GM18499 (cell line): ENCODE measurements at regions not wholly inside any gene's neighbourhood (a gene's known extent, or its start where the extent isn't known, plus 50 kb on each side); places are given as distances from the start of the nearest gene placed in this dataset.
A peak's percentile ranks its signal among the peaks of the same experiment; 100 is the strongest.
"Not testable (repeated sequence)": the region's sequence is repeated elsewhere in the genome, so short reads cannot be mapped to it uniquely, and the experiment has no call there.

Source experiments
- ATAC-seq: cut with Tn5 transposase; IDR thresholded peaks from one replicate; pipeline ENCODE4 v1.9.1; 2021; ENCODE audit warnings: moderate number of reproducible peaks; ENCODE audit not compliant: insufficient read depth, unreplicated experiment

DNA sequence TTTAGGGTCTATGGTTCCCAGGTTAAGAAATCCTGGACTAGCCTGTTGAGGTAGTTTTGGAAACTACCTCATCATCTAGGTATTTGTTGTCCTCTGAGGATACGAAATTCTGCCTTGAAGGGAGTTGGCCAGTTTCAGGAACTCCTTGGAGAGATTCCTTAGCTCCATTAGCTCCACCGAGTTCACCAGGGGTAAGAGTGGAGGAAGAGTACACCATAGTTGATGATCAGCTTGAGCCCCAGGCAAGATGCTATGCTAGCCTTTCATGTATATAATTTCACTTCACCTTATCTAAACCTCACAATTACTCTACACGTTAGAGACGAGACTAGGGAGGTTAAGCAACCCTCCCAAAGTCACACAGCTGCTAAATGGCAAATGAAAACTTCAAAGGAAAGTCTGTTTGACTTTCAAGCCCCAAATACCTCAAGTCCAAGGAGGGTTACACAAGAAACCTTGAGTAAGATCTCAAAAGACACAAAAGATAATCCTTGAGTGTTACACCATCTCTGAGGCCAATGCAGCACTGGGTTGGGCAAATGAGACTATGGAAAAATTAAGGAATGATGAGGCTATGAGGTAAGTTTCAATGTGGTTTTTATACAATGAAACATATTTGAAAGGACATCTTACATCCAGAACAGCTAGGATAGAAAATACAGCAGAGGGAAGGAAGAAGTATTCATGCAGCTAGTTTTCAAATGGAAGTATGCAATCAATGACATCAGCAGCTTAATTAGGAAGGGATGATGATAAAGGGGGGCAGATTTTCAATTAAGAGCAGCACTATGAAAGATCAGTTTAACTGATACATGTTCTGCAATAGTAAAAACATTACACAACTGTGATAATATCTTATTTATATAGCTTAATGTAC lies 97.2 kb upstream of the KRAS start:
- no peak for ATAC-seq

DNA sequence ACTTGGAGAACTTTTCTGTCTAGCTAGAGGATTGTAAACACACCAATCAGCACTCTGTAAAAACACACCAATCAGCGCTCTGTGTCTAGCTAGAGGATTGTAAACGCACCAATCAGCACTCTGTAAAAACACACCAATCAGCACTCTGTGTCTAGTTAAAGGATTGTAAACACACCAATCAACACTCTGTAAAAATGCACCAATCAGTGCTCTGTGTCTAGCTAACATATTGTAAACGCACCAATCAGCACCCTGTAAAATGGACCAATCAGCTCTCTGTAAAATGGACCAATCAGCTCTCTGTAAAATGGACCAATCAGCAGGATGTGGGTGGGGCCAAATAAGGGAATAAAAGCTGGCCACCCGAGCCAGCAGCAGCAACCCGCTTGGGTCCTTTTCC lies 91.1 kb upstream of the KRAS start:
- ATAC-seq = not testable (repeated sequence)

DNA sequence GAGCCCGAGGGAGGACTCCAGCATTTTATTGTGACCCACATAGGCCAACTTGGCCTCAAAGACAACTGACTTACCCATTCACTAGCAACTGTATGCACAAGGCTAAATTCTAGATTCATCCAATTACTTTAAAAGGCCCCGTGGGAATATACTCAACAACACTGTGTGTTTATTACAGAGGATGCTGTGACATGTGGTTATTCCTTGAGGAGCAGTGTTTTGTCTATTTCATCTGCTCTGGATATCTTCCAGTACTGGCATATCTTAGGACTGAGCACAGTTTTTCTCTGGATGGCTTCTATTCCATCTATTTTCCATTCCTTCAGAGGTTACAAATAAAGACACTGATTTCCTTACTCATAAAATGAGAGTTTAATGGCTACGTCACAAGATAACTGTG lies 87.2 kb upstream of the KRAS start:
- no peak for ATAC-seq

DNA sequence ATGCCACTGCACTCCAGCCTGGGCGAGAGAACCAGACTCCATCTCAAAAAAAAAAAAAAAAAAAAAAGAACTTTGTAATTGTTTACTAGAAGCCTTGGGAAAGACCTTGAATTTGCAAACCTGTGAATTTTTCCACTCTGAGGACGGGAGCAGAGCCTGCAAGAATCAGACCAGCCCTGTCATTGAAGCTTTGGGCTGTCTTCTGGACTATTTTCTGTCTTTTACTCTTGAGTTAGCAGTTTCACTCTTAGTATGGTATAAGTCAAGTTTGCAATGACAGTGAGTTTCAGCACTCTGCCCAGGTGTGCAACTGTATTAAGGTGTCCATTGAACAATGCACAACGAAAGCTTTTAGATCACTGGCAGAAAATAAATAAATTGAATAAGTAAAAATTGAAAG lies 81.4 kb upstream of the KRAS start:
- peak; percentile 80 for ATAC-seq

DNA sequence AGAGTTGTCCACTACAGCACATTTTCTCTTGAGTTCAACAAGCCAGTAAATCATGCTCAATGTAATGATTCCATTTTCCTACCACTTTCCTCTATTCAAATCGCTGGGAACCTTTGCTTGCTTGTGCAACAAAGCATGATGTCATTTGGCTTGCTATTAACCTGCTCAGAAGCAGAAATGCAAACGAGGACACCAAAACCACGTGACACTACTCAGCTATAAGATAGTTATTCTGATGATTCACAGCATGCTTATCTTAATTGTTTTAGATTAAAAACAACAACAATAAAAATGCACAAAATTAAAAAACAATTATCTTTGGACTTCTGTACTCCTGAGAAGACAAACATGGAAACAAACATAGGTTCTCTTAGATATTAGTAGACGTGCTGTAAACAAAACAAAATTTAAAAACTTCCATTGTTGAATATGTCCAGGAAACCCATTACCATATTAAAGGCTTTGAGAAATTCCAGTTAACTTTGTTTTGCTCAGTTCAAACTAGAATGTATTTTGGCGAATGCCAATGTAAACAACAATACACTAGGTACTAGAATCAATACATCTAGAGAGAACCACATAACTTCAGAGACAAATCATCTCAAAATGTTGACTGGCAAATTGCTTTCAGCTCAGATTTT lies 77.5 kb upstream of the KRAS start:
- no peak for ATAC-seq

DNA sequence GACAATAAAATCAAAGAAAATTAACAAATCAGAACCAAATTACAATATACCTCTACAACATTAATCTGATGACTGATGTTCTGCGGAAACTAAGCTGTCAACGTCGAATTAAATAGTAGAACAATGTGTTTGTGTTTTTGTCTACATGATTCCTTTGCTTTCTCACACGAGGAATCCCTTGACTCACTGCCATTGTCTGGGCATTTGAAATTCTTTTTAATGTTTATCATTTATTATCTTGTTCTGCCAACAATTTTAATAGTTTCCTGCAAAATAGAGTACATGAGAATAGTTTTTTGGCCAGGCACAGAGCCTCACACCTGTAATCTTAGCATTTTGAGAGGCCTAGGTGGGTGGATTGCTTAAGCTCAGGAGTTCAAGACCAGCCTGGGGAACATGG lies 76.6 kb upstream of the KRAS start:
- no peak for ATAC-seq

DNA sequence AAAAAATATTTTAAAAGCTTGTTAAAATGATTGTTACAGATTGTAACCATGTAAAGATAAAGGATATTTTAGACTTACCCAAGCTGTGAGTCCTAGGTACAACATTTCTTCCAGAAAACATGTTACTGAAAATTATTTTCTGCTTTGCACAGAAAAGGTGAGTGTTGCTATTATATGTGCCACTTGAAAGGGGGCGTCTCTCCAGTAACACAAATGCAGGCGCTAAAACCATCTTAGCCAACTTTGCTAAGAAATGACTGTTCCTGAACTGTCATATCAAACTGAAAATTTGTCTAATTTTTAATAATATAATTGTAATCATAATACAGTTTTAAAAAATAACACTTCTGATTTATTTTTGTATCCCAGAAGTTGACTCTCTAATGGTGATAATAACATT lies 75.6 kb upstream of the KRAS start:
- no peak for ATAC-seq

DNA sequence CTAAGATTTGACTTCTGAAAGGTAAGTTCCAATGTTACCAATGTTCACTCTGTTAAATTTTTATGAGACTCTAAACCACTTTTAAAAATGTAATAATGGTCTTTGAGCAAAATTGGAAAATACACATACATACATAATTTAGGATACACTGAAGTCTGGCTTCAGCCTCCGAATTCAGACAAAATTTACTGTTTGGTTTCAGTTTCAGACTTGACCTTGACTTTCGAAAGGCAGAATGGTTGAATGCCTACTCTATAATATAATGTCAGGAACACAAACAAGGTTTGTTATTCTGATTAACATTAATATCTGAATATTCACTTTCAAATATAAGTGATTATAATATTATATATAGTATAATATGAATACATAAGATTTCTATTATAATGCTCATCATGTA lies 74.1 kb upstream of the KRAS start:
- no peak for ATAC-seq

DNA sequence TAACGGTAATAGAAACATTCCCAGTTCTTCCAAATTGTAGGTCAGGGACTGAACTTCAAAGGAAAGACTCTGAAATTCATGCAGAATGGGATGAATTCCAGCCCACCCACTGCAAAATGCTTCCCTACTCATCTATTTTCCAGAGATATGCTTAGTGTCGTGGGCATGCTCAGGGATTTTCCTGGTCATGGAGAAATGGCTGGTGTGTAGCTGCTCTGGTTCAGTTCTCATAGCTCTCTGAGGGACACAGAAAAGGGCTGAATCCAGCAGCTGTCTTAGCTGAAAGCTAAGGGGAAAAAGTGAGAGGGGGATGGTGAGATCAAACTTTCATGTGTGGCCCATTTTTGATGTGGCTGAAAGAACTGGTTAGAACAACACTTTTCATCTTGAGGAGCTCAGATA lies 72.9 kb upstream of the KRAS start:
- ATAC-seq = no peak

DNA sequence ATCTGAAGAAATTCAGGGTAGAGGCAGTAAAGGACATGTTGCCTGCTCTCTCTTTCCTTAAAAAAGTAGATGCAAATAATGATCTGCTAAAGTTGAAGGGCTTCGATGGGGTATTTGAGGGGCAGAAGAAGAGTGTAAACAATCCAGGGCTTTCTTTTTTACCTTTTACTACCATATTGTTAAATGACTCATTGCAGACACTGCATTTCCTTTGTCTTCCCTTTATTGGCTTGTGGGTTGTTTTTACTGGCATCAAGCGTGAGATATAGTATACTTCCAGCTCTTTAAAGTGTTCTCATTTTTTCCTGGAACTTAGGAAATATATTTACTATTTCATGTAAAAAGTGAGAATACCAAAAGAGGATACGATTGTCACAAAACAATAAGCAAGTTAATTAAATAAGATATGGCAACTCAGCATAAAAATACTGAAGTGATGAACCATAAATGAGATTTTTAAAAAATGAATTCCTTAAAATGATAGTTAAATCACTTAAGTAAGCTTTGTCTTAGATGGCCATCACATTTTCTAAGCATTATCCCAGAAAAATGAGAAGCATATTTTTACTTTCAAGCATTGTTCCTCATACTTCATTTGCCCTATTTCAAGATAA lies 72.3 kb upstream of the KRAS start:
- ATAC-seq = no peak

DNA sequence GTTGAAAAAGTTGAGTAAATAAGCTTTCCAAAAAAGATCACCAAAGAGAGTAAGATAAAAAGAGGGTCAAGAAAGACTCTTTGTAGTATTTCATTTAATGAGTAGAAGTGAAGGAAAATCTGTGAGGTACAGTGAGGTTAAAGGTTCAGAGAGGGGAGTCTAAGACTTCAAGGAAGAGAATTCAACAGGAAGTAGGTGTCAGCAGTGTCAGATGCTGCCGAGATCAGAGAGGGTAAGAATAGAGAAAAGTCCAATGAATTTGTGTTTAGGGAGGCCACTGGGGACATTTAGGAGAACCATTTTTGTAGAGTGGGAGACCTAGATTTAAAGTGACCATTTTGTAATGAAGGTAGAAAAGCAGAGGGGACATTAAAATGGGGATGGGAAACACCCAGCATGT lies 71.6 kb upstream of the KRAS start:
- no peak for ATAC-seq

DNA sequence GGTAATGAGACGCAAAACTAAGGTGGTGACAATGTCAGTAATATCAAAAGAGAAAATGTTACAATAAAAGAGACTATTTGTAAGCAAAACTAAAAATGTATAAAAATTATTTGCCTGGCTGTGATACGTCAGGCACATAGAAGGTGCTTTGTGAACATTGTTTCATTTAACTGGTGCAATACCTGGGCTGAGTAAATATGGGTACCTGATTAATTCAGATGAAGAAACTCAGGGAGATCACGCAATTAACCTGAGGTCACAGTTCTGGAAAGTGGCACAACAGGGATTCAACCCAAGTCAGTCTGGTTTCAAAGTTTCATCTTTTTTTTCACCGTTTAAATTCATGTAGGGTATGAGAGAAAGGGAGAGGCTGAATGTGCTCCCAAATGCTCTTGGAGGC lies 71.0 kb upstream of the KRAS start:
- ATAC-seq = no peak

DNA sequence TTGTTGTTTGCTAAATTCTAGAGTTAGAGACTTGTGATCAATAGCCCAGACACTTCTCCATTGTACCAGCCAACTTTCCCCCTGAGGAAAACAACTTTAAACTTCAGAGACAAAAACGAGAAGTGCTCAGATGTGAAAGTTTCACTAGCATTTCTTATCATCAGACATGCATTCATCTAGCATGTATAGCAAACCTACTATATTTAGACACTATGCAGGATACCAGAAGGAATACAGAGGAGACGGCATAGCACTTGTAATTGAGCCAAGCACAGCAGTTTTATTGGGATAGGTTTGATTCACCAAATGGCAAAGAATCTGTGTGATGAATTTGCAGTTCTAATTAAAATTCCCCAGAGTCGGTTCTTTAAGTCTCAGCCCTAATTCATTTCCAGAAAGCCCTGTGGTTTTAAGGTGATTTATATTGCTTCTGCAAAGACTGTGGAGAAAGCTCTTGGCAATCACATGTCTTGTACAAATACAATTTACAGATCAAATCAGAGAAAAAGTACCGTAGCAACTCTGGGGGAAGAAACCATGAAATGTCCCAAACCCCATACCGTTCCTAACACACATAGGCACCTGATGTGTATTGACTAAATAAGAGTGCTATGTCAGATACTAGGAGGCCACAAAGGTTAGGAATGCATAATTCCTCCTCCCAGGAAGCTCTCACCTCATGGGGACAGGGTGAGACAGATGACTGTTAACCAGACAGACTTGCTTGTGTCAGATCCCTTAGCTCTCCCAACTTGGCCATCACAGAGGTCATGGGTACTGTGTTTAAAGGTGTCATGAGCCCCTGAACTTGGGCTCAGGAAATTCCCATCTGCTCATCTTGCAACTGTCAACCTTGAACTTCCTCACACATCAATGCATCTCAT lies 69.6 kb upstream of the KRAS start:
- peak; percentile 68 for ATAC-seq

DNA sequence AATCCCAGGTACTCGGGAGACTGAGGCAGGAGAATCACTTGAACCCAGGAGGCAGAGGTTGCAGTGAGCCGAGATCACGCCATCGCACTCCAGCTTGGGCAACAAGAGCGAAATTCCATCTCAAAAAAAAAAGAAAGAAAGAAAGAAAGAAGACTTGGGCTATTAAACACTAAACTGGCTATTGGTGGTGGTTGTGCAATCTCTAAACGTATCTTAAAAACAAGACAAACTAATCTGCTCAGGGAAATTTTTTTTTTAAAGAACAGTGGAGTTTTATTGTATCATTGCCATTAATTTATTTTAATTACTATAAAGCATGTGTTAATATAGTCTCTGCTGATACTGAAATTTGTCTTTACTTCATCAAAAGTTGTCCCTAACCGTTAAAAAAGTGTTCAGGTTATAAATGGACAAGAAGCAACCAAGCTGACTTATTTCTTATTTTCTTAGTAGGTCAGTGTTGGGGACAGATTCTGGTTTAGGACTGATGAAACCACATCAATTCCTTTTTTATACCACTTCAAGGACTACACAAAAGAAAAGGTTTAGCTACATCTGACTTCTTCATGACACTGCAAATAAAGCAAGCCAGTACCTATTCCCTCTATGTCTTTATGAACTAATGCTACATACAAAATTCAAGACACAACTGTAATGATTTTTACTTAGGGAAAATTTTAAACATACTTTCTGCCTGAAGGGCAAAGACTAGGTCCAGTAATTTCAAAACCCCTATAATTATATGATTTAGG lies 68.7 kb upstream of the KRAS start:
- peak; percentile 19 for ATAC-seq

DNA sequence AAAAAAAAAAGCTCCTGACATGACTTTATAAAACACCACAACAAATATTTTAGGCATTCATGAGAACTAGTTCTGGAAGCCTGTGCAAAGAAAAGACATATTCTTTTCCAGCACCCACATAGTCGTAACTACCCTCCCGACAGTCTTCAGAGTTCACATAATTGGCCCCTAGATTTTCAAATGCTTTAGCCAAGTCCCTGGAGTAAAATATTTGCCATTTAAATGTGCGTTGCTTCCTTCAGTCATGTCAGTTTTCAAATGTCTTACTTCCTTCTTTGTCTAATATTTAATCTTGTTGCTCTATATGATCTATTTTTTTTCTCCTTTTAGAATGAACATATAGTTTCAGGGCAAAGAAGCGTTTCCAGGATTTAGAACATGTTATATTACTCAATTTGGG lies 66.8 kb upstream of the KRAS start:
- ATAC-seq = no peak

DNA sequence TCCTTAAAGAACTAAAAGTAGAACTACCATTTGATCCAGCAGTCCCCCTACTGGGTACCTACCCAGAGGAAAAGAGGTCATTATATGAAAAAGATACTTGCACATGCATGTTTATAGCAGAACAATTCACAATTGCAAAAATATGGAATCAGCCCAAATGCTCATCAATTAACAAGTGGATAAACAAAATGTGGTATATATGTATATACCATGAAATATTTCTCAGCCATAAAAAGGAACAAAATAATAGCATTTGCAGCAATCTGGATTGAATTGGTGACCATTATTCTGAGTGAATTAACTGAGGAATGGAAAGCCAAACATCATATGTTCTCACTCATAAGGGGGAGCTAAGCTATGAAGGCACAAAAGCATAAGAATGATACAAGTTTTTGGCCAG lies 64.7 kb upstream of the KRAS start:
- no peak for ATAC-seq

DNA sequence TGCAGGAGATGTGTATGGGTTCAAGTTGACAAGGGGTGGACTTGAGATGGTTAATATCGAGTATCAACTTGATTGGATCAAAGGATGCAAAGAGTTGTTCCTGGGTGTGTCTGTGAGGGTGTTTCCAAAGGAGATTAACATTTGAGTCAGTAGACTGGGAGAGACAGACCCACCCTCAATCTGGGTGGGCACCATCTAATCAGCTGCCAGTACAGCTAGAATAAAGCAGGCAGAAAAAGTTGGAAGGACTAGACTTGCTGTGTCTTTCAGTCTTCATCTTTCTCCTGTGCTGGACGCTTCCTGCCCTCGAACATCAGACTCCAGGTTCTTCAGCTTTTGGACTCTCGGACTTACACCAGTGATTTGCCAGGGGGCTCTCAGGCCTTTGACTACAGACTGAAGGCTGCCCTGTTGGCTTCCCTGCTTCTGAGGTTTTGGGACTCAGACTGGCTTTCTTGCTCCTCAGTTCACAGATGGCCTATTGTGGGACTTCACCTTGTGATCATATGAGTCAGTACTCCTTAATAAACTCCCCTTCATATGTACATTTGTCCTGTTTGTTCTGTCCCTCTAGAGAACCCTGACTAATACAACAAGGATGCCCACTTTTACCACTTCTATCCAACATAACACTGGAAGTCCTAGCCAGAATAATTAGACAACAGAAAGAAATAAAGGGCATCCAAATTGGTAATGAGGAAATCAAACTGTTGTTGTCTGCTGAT lies 62.7 kb upstream of the KRAS start:
- not testable (repeated sequence) for ATAC-seq

DNA sequence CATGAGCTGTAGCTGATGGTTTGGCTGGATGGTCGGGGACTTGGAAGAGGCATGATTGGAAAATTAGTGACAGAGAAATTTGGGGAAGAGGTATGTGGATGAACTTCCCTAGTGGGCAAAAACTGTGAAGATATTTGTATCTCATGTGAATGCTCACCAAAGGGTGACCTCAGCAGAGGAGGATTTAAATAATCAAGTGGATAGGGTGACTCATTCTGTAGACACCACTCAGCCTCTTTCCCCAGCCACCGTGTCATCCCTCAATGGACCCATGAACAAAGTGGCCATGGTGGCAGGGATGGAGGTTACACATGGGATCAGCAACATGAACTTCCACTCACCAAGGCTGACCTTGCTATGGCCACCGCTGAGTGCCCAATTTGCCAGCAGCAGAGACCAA lies 60.8 kb upstream of the KRAS start:
- no peak for ATAC-seq

DNA sequence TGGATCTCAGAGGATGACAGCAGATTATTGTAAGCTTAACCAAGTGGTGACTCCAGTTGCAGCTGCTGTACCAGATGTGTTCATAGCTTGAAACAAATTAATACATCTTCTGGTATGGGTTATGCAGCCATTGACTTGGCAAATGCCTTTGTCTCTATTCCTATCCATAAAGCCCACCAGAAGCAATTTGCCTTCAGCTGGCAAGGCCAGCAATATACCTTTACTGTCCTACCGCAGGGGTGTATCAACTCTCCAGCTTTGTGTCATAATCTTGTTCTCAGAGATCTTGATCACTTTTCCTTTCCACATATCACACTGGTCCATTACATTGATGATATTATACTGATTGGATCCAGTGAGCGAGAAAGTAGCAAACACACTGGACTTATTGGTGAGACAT lies 59.3 kb upstream of the KRAS start:
- not testable (repeated sequence) for ATAC-seq
